Endothelial cell of umbilical vein (primary cell): ENCODE measurements at regions not wholly inside any gene's neighbourhood (a gene's known extent, or its start where the extent isn't known, plus 50 kb on each side); places are given as distances from the start of the nearest gene placed in this dataset.

Source experiments
- CTCF ChIP-seq, 2 donors: IDR thresholded peaks; 1 replicate in 1 of 2; 2 replicates in 1 of 2; pipeline ENCODE4 v1.5.1; 2011; ENCODE audit warnings: low read length in 2 of 2, mild to moderate bottlenecking in 2 of 2, moderate library complexity in 2 of 2, control low read depth in 1 of 2, inconsistent platforms in 1 of 2, low read depth in 1 of 2; ENCODE audit not compliant: insufficient read depth in 1 of 2; ENCODE audit errors: extremely low read depth in 1 of 2
- MAX ChIP-seq: IDR thresholded peaks from 2 replicates; pipeline ENCODE4 v1.6.1; 2011; ENCODE audit not compliant: insufficient read depth, insufficient read length
- POLR2A ChIP-seq: IDR thresholded peaks from 2 replicates; pipeline ENCODE4 v1.6.1; 2012; ENCODE audit warnings: low read depth, mild to moderate bottlenecking, control low read depth, low read length

GRCh38 chr7:49376817-49377375 is 396.5 kb upstream of the VWC2 start:
- no peak for TF ChIP-seq CTCF (IDR thresholded peaks at IDR 0.05; ENCODE audit: extremely low read depth in 1 of 2, insufficient read depth in 1 of 2, low read depth in 1 of 2, low read length in 2 of 2)
- no peak for TF ChIP-seq POLR2A
- TF ChIP-seq MAX = no peak
